ENCODE measurements at regions not wholly inside any gene's neighbourhood (a gene's known extent, or its start where the extent isn't known, plus 50 kb on each side); places are given as distances from the start of the nearest gene placed in this dataset.

DNA sequence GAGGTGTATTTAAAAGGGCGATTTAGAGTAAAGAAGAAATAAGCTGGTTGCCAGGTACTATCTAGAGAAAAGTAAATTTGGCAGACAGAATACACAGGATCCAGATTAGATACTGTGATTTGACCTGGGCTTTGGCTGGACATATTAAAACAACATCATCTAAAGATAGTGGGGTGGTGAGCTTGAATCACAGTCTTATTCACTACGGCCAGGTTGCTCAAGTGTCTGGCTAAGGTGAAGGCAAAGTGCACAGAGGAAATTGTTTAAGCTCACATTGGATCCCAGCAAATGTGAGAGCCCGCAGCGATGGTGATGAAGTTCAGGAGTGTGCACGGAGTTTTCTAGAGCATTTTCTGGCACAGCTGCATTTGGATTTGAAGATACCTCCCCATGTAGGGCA, 398.2 kb upstream of the MEF2C start:
- Histone ChIP-seq H3K4ac (replicated peaks; ENCODE audit: insufficient read length, low read depth, low read length) (no peak overlapping the region), H2AFZ (ENCODE audit: low read length) (no peak overlapping the region), H2BK12ac (ENCODE audit: low read depth, low read length) (no peak overlapping the region), H3K79me2 (ENCODE audit: control insufficient read depth in 1 of 2, insufficient read depth in 2 of 2, low read length in 2 of 2) (no peaks in the 10 kb centered on the region), H4K5ac (ENCODE audit: insufficient read length, low read depth, low read length) (no peak overlapping the region), H3K4me2 (ENCODE audit: insufficient read depth in 1 of 2, low read depth in 2 of 2, low read length in 2 of 2) (no peak overlapping the region), H3K4me1 (replicated peaks in 1 of 4; ENCODE audit: control insufficient read depth in 3 of 4, insufficient read depth in 4 of 4, low read length in 3 of 4) (no peaks in the 10 kb centered on the region), H3K79me1 (ENCODE audit: low read depth, low read length) (no peaks in the 10 kb centered on the region), H3K36me3 (ENCODE audit: control insufficient read depth in 2 of 4, insufficient read depth in 4 of 4, low read length in 3 of 4) (no peaks in the 10 kb centered on the region), H4K8ac (ENCODE audit: extremely low read depth, insufficient read depth, low read length) (no peak overlapping the region), H3K27ac (ENCODE audit: low read depth, low read length) (no peak overlapping the region), H3K18ac (ENCODE audit: extremely low read depth, low read length) (no peak overlapping the region), H3K23ac (ENCODE audit: insufficient read length) (no peak overlapping the region), H4K91ac (replicated peaks; ENCODE audit: insufficient read length, low read length) (no peak overlapping the region), H2BK120ac (replicated peaks; ENCODE audit: low read depth, low read length) (no peak overlapping the region), H2BK15ac (ENCODE audit: low read length) (no peak overlapping the region), H4K20me1 (replicated peaks in 1 of 2; ENCODE audit: control insufficient read depth in 1 of 2, insufficient read depth in 2 of 2, low read length in 2 of 2) (no peaks in the 10 kb centered on the region), H3K56ac (replicated peaks; ENCODE audit: insufficient read length, low read depth, low read length) (no peak overlapping the region), H2BK20ac (ENCODE audit: low read length) (no peak overlapping the region), H3K4me3 (ENCODE audit: extremely low read depth in 1 of 4, insufficient read depth in 2 of 4, low read depth in 3 of 4, low read length in 4 of 4) (no peak overlapping the region), H3K9me3 (ENCODE audit: insufficient read depth in 2 of 2, low read depth in 1 of 2, low read length in 1 of 2) (no peaks in the 10 kb centered on the region), H2BK5ac (ENCODE audit: low read depth, low read length) (no peak overlapping the region), H3K27me3 (replicated peaks in 1 of 4; ENCODE audit: control insufficient read depth in 3 of 4, extremely low read depth in 1 of 4, insufficient read depth in 3 of 4, low read length in 3 of 4) (no peaks in the 10 kb centered on the region), H3K23me2 (ENCODE audit: low read depth, low read length) (no peaks in the 10 kb centered on the region), H3K14ac (ENCODE audit: insufficient read length) (no peak overlapping the region), H2AK5ac (ENCODE audit: low read depth, low read length) (no peak overlapping the region), H3K9ac (replicated peaks in 1 of 4; ENCODE audit: extremely low read depth in 1 of 4, low read depth in 3 of 4, low read length in 3 of 4) (no peak overlapping the region)
- TF ChIP-seq JUND (IDR thresholded peaks at IDR 0.05; ENCODE audit: low read length) (no peak), TEAD4 (IDR thresholded peaks at IDR 0.05; ENCODE audit: low read depth, low read length) (no peak), YY1 (IDR thresholded peaks at IDR 0.05; ENCODE audit: low read depth, low read length) (no peak), FOSL1 (IDR thresholded peaks at IDR 0.05; ENCODE audit: insufficient read depth, low read depth, low read length) (no peak), CTBP2 (IDR thresholded peaks at IDR 0.05; ENCODE audit: borderline replicate concordance, insufficient read depth, insufficient read length, low read length) (no peak), SUZ12 (IDR thresholded peaks at IDR 0.05; ENCODE audit: low read length) (no peak), BCL11A (IDR thresholded peaks at IDR 0.05; ENCODE audit: low read depth in 2 of 2, low read length in 2 of 2) (no peak), POLR2A (IDR thresholded peaks at IDR 0.05; ENCODE audit: control extremely low read depth in 1 of 2, low read depth in 2 of 2, low read length in 2 of 2) (no peak), RXRA (IDR thresholded peaks at IDR 0.05; ENCODE audit: insufficient read depth, low read depth, low read length) (no peak), JUN (IDR thresholded peaks at IDR 0.05; ENCODE audit: low read depth, low read length) (no peak)
- TF ChIP-seq, protein P1, sequence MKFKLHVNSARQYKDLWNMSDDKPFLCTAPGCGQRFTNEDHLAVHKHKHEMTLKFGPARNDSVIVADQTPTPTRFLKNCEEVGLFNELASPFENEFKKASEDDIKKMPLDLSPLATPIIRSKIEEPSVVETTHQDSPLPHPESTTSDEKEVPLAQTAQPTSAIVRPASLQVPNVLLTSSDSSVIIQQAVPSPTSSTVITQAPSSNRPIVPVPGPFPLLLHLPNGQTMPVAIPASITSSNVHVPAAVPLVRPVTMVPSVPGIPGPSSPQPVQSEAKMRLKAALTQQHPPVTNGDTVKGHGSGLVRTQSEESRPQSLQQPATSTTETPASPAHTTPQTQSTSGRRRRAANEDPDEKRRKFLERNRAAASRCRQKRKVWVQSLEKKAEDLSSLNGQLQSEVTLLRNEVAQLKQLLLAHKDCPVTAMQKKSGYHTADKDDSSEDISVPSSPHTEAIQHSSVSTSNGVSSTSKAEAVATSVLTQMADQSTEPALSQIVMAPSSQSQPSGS (IDR thresholded peaks at IDR 0.05; ENCODE audit: low read length) = no peak
- no peak for DNase-seq (ENCODE audit: low read depth in 1 of 2, low spot score in 2 of 2)
- CTCF ChIA-PET (ENCODE audit: partially characterized antibody) = interaction anchor here (0.5 to 1.8 kb wide), 3 partner anchors 398 to 551 kb away, joined by 3 to 5 read pairs (median 3); partner anchors contain the start of gene MEF2C
- FAIRE-seq = no peak
- 92 to 100% methylated on average over 1 to 5 of the region's 5 CpGs for WGBS, 2 experiments (ENCODE audit: extremely low coverage in 1 of 2, insufficient coverage in 1 of 2, insufficient read length in 1 of 2, insufficient replicate concordance in 2 of 2, low coverage in 1 of 2, low lambda C conversion rate in 2 of 2, missing lambda C conversion rate in 1 of 2)
- POLR2A ChIA-PET (ENCODE audit: partially characterized antibody) = no interaction called here
